ENCODE measurements at regions not wholly inside any gene's neighbourhood (a gene's known extent, or its start where the extent isn't known, plus 50 kb on each side); places are given as distances from the start of the nearest gene placed in this dataset.

DNA sequence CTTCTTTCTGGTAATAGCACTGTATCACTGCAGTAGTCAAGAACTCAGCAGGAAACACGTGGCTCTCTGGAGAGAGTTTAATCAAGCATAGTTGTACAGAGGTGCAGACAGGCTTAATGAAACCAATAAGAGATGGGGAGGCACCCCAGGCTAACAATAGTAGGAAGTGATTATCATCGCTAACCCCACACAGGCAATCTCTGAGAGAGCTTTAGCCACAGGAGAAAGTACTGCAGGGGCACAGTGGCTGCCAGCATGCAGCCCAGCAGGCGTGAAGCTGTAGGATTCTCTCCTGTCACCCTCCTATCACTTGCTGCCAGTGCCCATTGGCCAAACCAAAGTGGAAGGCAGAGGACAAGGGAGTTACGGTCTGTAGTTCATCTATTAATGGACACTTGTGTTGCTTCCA lies 450.0 kb upstream of the RASGEF1B start:
- POLR2A ChIA-PET = no interaction called here
- no peak for DNase-seq (ENCODE audit: extremely low spot score)
- TF ChIP-seq NFRKB (IDR thresholded peaks at IDR 0.05) (no peak), ZNF384 (IDR thresholded peaks at IDR 0.05) (no peak), ARNT (IDR thresholded peaks at IDR 0.05) (no peak), TARDBP (IDR thresholded peaks at IDR 0.05) (no peak), FOXK2 (IDR thresholded peaks at IDR 0.05) (no peak), HDGF (IDR thresholded peaks at IDR 0.05; ENCODE audit: borderline replicate concordance) (no peak), L3MBTL2 (conservative IDR thresholded peaks at IDR 0.05) (no peak), SUZ12 (IDR thresholded peaks at IDR 0.05) (no peak), SP1 (IDR thresholded peaks at IDR 0.05) (no peak), FOXM1 (IDR thresholded peaks at IDR 0.05; ENCODE audit: borderline replicate concordance) (no peak), ELF4 (IDR thresholded peaks at IDR 0.05) (no peak)
- CTCF ChIA-PET = no interaction called here

DNA sequence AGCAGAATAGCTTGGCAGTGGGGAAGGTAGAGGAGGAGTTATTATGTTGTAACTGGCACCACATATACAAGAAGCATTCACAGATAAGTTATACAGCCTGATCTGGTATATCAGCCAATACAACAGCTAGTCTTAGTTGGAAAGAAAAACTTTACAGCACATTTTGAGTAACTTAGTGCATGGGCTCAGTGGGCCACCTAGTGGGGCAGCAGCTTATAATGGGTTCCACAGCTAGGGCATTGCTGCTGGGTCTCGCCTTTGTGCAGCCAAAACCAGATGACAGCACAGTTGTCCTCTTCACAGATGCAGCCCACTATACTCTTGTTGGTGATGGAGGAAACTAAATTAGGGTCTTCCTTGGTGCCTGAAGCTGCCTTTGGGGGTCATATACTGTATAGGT lies 448.1 kb upstream of the RASGEF1B start:
- no peak for DNase-seq (ENCODE audit: extremely low spot score)
- POLR2A ChIA-PET = no interaction called here
- TF ChIP-seq ZNF384 (IDR thresholded peaks at IDR 0.05) (no peak), TARDBP (IDR thresholded peaks at IDR 0.05) (no peak), L3MBTL2 (conservative IDR thresholded peaks at IDR 0.05) (no peak), ARNT (IDR thresholded peaks at IDR 0.05) (no peak), NFRKB (IDR thresholded peaks at IDR 0.05) (no peak)
- TF ChIP-seq, protein P1, sequence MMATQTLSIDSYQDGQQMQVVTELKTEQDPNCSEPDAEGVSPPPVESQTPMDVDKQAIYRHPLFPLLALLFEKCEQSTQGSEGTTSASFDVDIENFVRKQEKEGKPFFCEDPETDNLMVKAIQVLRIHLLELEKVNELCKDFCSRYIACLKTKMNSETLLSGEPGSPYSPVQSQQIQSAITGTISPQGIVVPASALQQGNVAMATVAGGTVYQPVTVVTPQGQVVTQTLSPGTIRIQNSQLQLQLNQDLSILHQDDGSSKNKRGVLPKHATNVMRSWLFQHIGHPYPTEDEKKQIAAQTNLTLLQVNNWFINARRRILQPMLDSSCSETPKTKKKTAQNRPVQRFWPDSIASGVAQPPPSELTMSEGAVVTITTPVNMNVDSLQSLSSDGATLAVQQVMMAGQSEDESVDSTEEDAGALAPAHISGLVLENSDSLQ (IDR thresholded peaks at IDR 0.05) = no peak
- CTCF ChIA-PET = interaction anchor here (0.6 kb wide), 1 partner anchor 21 kb away, joined by 3 read pairs; no protein-coding TSS in a partner anchor

DNA sequence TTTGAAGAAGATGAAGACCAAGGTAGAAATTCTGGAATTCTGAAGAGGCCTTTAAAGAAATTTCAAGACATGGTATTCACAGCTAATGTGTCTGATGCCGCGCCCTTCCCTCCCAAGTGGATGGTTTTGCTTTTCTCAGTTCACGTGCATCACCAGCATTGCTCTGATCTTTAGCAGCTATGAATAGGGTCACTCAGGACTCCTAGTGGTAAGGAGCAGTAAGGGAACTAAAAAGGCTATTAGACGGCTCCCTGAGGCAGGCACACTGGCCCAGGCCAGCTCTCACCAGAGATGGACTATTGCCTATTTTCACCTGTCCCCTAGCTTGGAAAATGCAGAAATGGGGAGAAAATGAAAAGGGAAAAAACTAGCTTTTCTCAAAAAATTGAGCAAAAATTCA lies 447.5 kb upstream of the RASGEF1B start:
- peak; percentile 55 for DNase-seq (ENCODE audit: extremely low spot score)
- ChIA-PET CTCF (interaction anchor here (0.5 to 0.6 kb wide), 2 partner anchors 52 to 73 kb away, joined by 3 read pairs; no protein-coding TSS in a partner anchor), POLR2A (no interaction called here)
- no peak for TF ChIP-seq CTBP1 (IDR thresholded peaks at IDR 0.05; ENCODE audit: borderline replicate concordance)
- TF ChIP-seq SUZ12 (IDR thresholded peaks at IDR 0.05) = no peak
- no peak for TF ChIP-seq NFRKB (IDR thresholded peaks at IDR 0.05)
- TF ChIP-seq TARDBP (IDR thresholded peaks at IDR 0.05) = no peak
- TF ChIP-seq LEF1 (IDR thresholded peaks at IDR 0.05; ENCODE audit: borderline replicate concordance) = no peak
- TF ChIP-seq, protein P1 (IDR thresholded peaks at IDR 0.05) = no peak
- no peak for TF ChIP-seq ELF4 (IDR thresholded peaks at IDR 0.05)
- TF ChIP-seq SP1 (IDR thresholded peaks at IDR 0.05) = no peak
- TF ChIP-seq FOXK2 (IDR thresholded peaks at IDR 0.05) = no peak

DNA sequence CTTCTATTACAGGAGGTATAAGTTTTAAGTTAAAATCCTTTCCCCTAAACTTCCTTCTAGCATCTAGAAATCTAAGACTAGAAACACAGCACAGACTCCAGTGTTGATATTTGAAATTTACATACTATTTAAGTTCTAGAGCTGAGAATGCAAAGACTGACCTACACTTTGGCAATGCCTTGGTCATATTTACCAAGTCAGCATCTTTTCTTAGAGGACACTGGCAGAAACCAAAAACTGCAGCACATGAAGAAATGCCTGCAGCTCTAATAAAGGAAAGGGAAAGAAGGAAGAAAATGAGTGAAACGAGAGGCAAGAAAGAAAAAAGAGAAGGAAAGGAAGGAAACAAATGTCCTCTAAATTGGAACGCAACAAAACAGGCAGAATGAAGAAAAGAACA lies 443.7 kb upstream of the RASGEF1B start:
- CTCF ChIA-PET = no interaction called here

DNA sequence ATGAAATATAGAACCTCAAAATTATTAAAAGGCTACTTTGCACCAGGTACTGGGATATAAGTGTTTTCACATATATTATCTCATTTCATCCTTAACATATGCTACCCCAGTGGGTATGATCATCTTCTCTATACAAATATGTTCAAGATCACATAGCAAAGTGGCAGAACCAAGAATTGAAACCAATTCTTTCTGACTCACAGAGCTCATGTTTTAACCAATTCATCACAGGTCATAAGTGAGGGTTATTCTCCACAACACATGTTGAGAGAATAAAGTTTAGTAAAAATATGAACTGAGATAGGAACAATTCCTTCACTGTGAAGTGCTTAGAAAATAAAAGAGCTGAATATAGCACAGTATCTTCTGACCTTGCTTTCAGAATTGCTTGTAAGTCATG lies 442.9 kb upstream of the RASGEF1B start:
- no peak for TF ChIP-seq SUZ12 (IDR thresholded peaks at IDR 0.05)
- TF ChIP-seq NFRKB (IDR thresholded peaks at IDR 0.05) = no peak
- no peak for TF ChIP-seq FOXK2 (IDR thresholded peaks at IDR 0.05)
- TF ChIP-seq, protein P1 (IDR thresholded peaks at IDR 0.05) = no peak
- no peak for TF ChIP-seq TARDBP (IDR thresholded peaks at IDR 0.05)
- no peak for TF ChIP-seq ZNF384 (IDR thresholded peaks at IDR 0.05)
- no peak for TF ChIP-seq SP1 (IDR thresholded peaks at IDR 0.05)
- no peak for TF ChIP-seq ARNT (IDR thresholded peaks at IDR 0.05)
- no peak for TF ChIP-seq FOXM1 (IDR thresholded peaks at IDR 0.05; ENCODE audit: borderline replicate concordance)
- no peak for TF ChIP-seq FOXA1 (IDR thresholded peaks at IDR 0.05)
- CTCF ChIA-PET = interaction anchor here (0.9 kb wide), 1 partner anchor 33 kb away, joined by 3 read pairs; no protein-coding TSS in a partner anchor

More for the DNA sequence above, 443.7 kb upstream of the RASGEF1B start:
- TF ChIP-seq BHLHE40 (IDR thresholded peaks at IDR 0.05; ENCODE audit: borderline replicate concordance) = no peak
- no peak for TF ChIP-seq ZNF384 (IDR thresholded peaks at IDR 0.05)
- TF ChIP-seq L3MBTL2 (conservative IDR thresholded peaks at IDR 0.05) = no peak
- no peak for TF ChIP-seq ARNT (IDR thresholded peaks at IDR 0.05)
- TF ChIP-seq, protein P1 (IDR thresholded peaks at IDR 0.05) = no peak
- no peak for TF ChIP-seq FOXA1 (IDR thresholded peaks at IDR 0.05)
- TF ChIP-seq CTBP1 (IDR thresholded peaks at IDR 0.05; ENCODE audit: borderline replicate concordance) = no peak
- no peak for TF ChIP-seq FOXM1 (IDR thresholded peaks at IDR 0.05; ENCODE audit: borderline replicate concordance)
- TF ChIP-seq NFRKB (IDR thresholded peaks at IDR 0.05) = no peak
- TF ChIP-seq FOXK2 (IDR thresholded peaks at IDR 0.05) = no peak
- no peak for TF ChIP-seq HDGF (IDR thresholded peaks at IDR 0.05; ENCODE audit: borderline replicate concordance)
- no peak for TF ChIP-seq TARDBP (IDR thresholded peaks at IDR 0.05)
- no peak for TF ChIP-seq ELF4 (IDR thresholded peaks at IDR 0.05)
- no peak for TF ChIP-seq LEF1 (IDR thresholded peaks at IDR 0.05; ENCODE audit: borderline replicate concordance)
- TF ChIP-seq SUZ12 (IDR thresholded peaks at IDR 0.05) = no peak
- TF ChIP-seq SP1 (IDR thresholded peaks at IDR 0.05) = no peak
- POLR2A ChIA-PET = no interaction called here
- no peak for DNase-seq (ENCODE audit: extremely low spot score)

DNA sequence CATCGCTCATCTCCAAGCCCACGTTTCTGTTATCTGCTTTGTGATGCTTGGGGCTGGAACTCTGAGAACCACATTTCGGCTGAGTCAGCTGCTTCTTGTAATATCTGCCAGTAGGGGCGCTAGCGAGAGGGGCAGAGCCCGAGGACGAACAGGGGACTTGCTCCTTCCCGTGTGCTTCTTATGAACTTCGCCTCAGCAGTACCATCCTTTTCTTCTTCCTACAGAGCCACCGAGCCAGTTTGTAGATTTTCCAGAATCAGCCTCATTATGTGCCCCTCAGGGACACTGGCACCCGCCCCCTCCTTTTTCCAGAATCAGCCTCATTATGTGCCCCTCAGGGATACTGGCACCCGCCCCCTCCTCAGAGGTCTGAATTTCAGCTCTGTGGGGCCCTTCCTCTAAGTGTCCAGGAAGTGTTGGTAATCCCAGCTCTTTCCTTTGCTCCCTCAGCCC lies 441.7 kb upstream of the RASGEF1B start:
- POLR2A ChIA-PET = no interaction called here
- peak; percentile 82 for DNase-seq (ENCODE audit: extremely low spot score)
- TF ChIP-seq CTBP1 (IDR thresholded peaks at IDR 0.05; ENCODE audit: borderline replicate concordance) (no peak), ARNT (IDR thresholded peaks at IDR 0.05) (no peak), FOXA1 (IDR thresholded peaks at IDR 0.05) (no peak), LEF1 (IDR thresholded peaks at IDR 0.05; ENCODE audit: borderline replicate concordance) (no peak), FOXK2 (IDR thresholded peaks at IDR 0.05) (no peak), SP1 (IDR thresholded peaks at IDR 0.05) (no peak), ZNF384 (IDR thresholded peaks at IDR 0.05) (no peak)

More for the DNA sequence above, 442.9 kb upstream of the RASGEF1B start:
- POLR2A ChIA-PET = no interaction called here
- no peak for DNase-seq (ENCODE audit: extremely low spot score)

More for the DNA sequence above, 441.7 kb upstream of the RASGEF1B start:
- CTCF ChIA-PET = interaction anchor here (0.6 to 1.3 kb wide), 9 partner anchors 9 to 513 kb away, joined by 3 to 8 read pairs (median 4); no protein-coding TSS in a partner anchor

Measured in HEK293T (cell line).